GM12878 (cell line): ENCODE measurements at regions not wholly inside any gene's neighbourhood (a gene's known extent, or its start where the extent isn't known, plus 50 kb on each side); places are given as distances from the start of the nearest gene placed in this dataset.

Experiments used
- ATAC-seq: fragments of 200-7000 bp; cut with Tn5 transposase; 3 replicates; pipeline ENCODE4 v1.9.1; 2020; ENCODE audit warnings: mild to moderate bottlenecking, moderate library complexity
- BruUV-seq: library from RNA; stranded (reverse); fragments of 400-500 nt; replicated peaks from 2 replicates; lab custom pipeline; 2021; lab: Mats Ljungman, UMichigan
- CTCF ChIA-PET: fragments of 300-600 bp; sonication (Branson Sonifier 250); formaldehyde crosslinking; extraction: SDS; loops from one replicate; lab custom pipeline; 2021; ENCODE audit warnings: inconsistent platforms; lab: Yijun Ruan, JAX
- POLR2A ChIA-PET: fragments of 350-600 bp; formaldehyde crosslinking; extraction: SDS; loops from one replicate; lab custom pipeline; 2021; ENCODE audit warnings: inconsistent platforms; lab: Charles Lee
- RAD21 ChIA-PET: fragments of 300-600 bp; sonication (Branson Sonifier 250); formaldehyde crosslinking; loops from one replicate; lab custom pipeline; 2023; ENCODE audit warnings: antibody characterized with exemption; ENCODE audit not compliant: unreplicated experiment; lab: Charles Lee
- SMC1A ChIA-PET: fragments of 300-600 bp; sonication (Branson Sonifier 250); formaldehyde crosslinking; loops from one replicate; lab custom pipeline; 2023; ENCODE audit not compliant: unreplicated experiment, uncharacterized antibody; lab: Charles Lee
- DNase-seq: peaks from one replicate; pipeline ENCODE4 v3.0.0-alpha.2; 2011; ENCODE audit warnings: low read depth, low spot score
- FAIRE-seq: peaks from 3 replicates; lab custom pipeline; 2011; peaks lifted over from hg19 to GRCh38; lab: Jason Lieb, UNC
- H2AFZ ChIP-seq: 2 replicates; pipeline ENCODE4 v1.6.0; 2011; ENCODE audit warnings: low read depth, low read length, control low read depth; ENCODE audit not compliant: control insufficient read depth
- H3K27ac ChIP-seq: 2 replicates; pipeline ENCODE4 v1.5.1; 2011; ENCODE audit warnings: control low read depth; ENCODE audit not compliant: control insufficient read depth, insufficient read depth
- H3K27me3 ChIP-seq, 2 experiments: replicated peaks in 1 of 2; 2 replicates each; pipeline versions ENCODE4 v1.6.0 to v1.6.1; 2011; ENCODE audit warnings: low read length in 1 of 2; ENCODE audit not compliant: control insufficient read depth in 2 of 2, insufficient read depth in 2 of 2
- H3K36me3 ChIP-seq, 2 experiments: 2 replicates each; pipeline ENCODE4 v1.5.1; 2011; ENCODE audit warnings: low read length in 1 of 2; ENCODE audit not compliant: control insufficient read depth in 2 of 2, insufficient read depth in 2 of 2
- H3K4me1 ChIP-seq: 2 replicates; pipeline ENCODE4 v1.6.1; 2011; ENCODE audit warnings: mild to moderate bottlenecking, low read length, moderate library complexity, mixed read lengths; ENCODE audit not compliant: control insufficient read depth, insufficient read depth
- H3K4me2 ChIP-seq: 2 replicates; pipeline ENCODE4 v1.6.0; 2011; ENCODE audit warnings: control low read depth; ENCODE audit not compliant: control insufficient read depth, insufficient read depth
- H3K4me3 ChIP-seq: fragments of 200-600 bp; sonication (generic); 2 replicates; pipeline ENCODE4 v1.5.1; 2016
- H3K79me2 ChIP-seq: 2 replicates; pipeline ENCODE4 v1.6.0; 2011; ENCODE audit warnings: low read length; ENCODE audit not compliant: control insufficient read depth, insufficient read depth
- H3K9ac ChIP-seq: 2 replicates; pipeline ENCODE4 v1.8.0; 2011; ENCODE audit warnings: low read length, control low read depth, mixed read lengths; ENCODE audit not compliant: control insufficient read depth, insufficient read depth
- H3K9me3 ChIP-seq: replicated peaks from 3 replicates; pipeline ENCODE4 v1.5.1; 2011; ENCODE audit warnings: mild to moderate bottlenecking, low read length; ENCODE audit not compliant: control insufficient read depth, insufficient read depth
- H4K20me1 ChIP-seq: 2 replicates; pipeline ENCODE4 v1.6.0; 2011; ENCODE audit not compliant: control insufficient read depth, insufficient read depth
- BCL11A ChIP-seq: IDR thresholded peaks from 2 replicates; pipeline ENCODE4 v1.6.1; 2011; ENCODE audit warnings: low read depth, low read length
- CHD4 ChIP-seq: fragments of 200-600 bp; sonication (generic); IDR thresholded peaks from 2 replicates; pipeline ENCODE4 v1.6.1; 2016; ENCODE audit warnings: mild to moderate bottlenecking
- HDAC6 ChIP-seq: fragments of 200-600 bp; sonication (generic); IDR thresholded peaks from one replicate; pipeline ENCODE4 v1.8.0; 2017; ENCODE audit warnings: antibody characterized with exemption; ENCODE audit not compliant: unreplicated experiment
- JUNB ChIP-seq: IDR thresholded peaks from 2 replicates; pipeline ENCODE4 v1.6.1; 2016; ENCODE audit warnings: antibody characterized with exemption, mild to moderate bottlenecking
- KLF5 ChIP-seq: fragments of 450-650 bp; IDR thresholded peaks from 2 replicates; pipeline ENCODE4 v1.6.1; 2014; ENCODE audit warnings: mild to moderate bottlenecking; ENCODE audit not compliant: partially characterized antibody
- POLR2AphosphoS5 ChIP-seq: IDR thresholded peaks from 2 replicates; pipeline ENCODE4 v1.6.1; 2011; ENCODE audit warnings: mild to moderate bottlenecking, low read length, inconsistent platforms
- PRDM15 ChIP-seq: fragments of 450-650 bp; formaldehyde crosslinking; IDR thresholded peaks from 2 replicates; pipeline ENCODE4 v1.4.0; 2020; ENCODE audit warnings: mild to moderate bottlenecking, moderate library complexity
- RAD51 ChIP-seq: fragments of 450-650 bp; IDR thresholded peaks from 2 replicates; pipeline ENCODE4 v1.6.1; 2016; ENCODE audit warnings: moderate library complexity, mild to moderate bottlenecking, inconsistent platforms
- RUNX3 ChIP-seq: IDR thresholded peaks from 2 replicates; pipeline ENCODE4 v1.6.1; 2012; ENCODE audit warnings: low read length, inconsistent platforms
- YBX1 ChIP-seq: fragments of 450-650 bp; IDR thresholded peaks from 2 replicates; pipeline ENCODE4 v1.6.1; 2016; ENCODE audit warnings: antibody characterized with exemption
- ZBED1 ChIP-seq: IDR thresholded peaks from 2 replicates; pipeline ENCODE4 v1.6.1; 2016; ENCODE audit warnings: borderline replicate concordance
- ZBTB33 ChIP-seq: fragments of 450-650 bp; IDR thresholded peaks from 2 replicates; pipeline ENCODE4 v1.6.1; 2017; ENCODE audit warnings: mild to moderate bottlenecking
- WGBS: methylation state at CpG from one replicate; pipeline ENCODE4 v1.1.6; 2016; ENCODE audit warnings: low lambda C conversion rate; ENCODE audit not compliant: insufficient replicate concordance, insufficient coverage; ENCODE audit errors: missing lambda C conversion rate; 5-methylcytosine and 5-hydroxymethylcytosine counted together
- in situ Hi-C: fragments of 300-500 bp; cut with MboI; formaldehyde crosslinking; loops from 9 replicates; pipeline ENCODE4 v1.14.3; 2018; ENCODE audit warnings: mixed read lengths
- intact Hi-C: fragments of 100-400 bp; cut with micrococcal nuclease; formaldehyde crosslinking; loops from one replicate; pipeline ENCODE4 v1.14.2; 2022; ENCODE audit not compliant: unreplicated experiment
- TF ChIP-seq, protein P1 (sequence below): fragments of 150-350 bp; IDR thresholded peaks from 2 replicates; pipeline ENCODE4 v1.6.1; 2016; ENCODE audit warnings: low read depth, low read length

GRCh38 chr15:39113741-39114140 is 467.1 kb upstream of the THBS1 start:
- intact Hi-C loops: loop anchor here (10.0 kb wide), 1 partner anchor 61 kb away; no protein-coding TSS in a partner anchor
- H3K4me2 ChIP-seq: no peak overlapping the region
- H3K4me3 ChIP-seq: no peak overlapping the region
- no peaks in the 10 kb centered on the region for H3K4me1 ChIP-seq
- no peaks in the 10 kb centered on the region for H3K27me3 ChIP-seq
- ATAC-seq (no peak), DNase-seq (no peak), FAIRE-seq (no peak)
- ChIA-PET RAD21 (no interaction called here), SMC1A (interaction anchor here (2.2 kb wide), 1 partner anchor 10 kb away, joined by 4 read pairs; no protein-coding TSS in a partner anchor), CTCF (no interaction called here), POLR2A (no interaction called here)
- WGBS: 8% methylated on average over 3 of the region's 3 CpGs
- no peaks in the 10 kb centered on the region; the same call in 2 of the 3 replicates for H3K9me3 ChIP-seq
- H3K79me2 ChIP-seq: no peaks in the 10 kb centered on the region
- TF ChIP-seq BCL11A: no peak
- TF ChIP-seq POLR2AphosphoS5: no peak
- no peak for TF ChIP-seq ZBED1
- TF ChIP-seq, protein P1, sequence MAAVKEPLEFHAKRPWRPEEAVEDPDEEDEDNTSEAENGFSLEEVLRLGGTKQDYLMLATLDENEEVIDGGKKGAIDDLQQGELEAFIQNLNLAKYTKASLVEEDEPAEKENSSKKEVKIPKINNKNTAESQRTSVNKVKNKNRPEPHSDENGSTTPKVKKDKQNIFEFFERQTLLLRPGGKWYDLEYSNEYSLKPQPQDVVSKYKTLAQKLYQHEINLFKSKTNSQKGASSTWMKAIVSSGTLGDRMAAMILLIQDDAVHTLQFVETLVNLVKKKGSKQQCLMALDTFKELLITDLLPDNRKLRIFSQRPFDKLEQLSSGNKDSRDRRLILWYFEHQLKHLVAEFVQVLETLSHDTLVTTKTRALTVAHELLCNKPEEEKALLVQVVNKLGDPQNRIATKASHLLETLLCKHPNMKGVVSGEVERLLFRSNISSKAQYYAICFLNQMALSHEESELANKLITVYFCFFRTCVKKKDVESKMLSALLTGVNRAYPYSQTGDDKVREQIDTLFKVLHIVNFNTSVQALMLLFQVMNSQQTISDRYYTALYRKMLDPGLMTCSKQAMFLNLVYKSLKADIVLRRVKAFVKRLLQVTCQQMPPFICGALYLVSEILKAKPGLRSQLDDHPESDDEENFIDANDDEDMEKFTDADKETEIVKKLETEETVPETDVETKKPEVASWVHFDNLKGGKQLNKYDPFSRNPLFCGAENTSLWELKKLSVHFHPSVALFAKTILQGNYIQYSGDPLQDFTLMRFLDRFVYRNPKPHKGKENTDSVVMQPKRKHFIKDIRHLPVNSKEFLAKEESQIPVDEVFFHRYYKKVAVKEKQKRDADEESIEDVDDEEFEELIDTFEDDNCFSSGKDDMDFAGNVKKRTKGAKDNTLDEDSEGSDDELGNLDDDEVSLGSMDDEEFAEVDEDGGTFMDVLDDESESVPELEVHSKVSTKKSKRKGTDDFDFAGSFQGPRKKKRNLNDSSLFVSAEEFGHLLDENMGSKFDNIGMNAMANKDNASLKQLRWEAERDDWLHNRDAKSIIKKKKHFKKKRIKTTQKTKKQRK: no peak
- TF ChIP-seq RUNX3: no peak
- no peak for TF ChIP-seq YBX1
- TF ChIP-seq PRDM15 (CRISPR knock-in tag): no peak
- TF ChIP-seq ZBTB33: no peak
- TF ChIP-seq JUNB: no peak
- no peak for TF ChIP-seq HDAC6
- no peak for TF ChIP-seq RAD51
- TF ChIP-seq CHD4: no peak
- TF ChIP-seq KLF5: no peak
- no TSS peak for BruUV-seq
- no peak overlapping the region for H3K9ac ChIP-seq
- H3K36me3 ChIP-seq: no peaks in the 10 kb centered on the region
- H4K20me1 ChIP-seq: no peaks in the 10 kb centered on the region
- H3K27ac ChIP-seq: no peak overlapping the region
- H2AFZ ChIP-seq: no peak overlapping the region
- in situ Hi-C loops: no loop called here
